Choroid plexus epithelial cell (primary cell): ENCODE measurements at regions not wholly inside any gene's neighbourhood (a gene's known extent, or its start where the extent isn't known, plus 50 kb on each side); places are given as distances from the start of the nearest gene placed in this dataset.

Experiments used
- DNase-seq: peaks from one replicate; pipeline ENCODE4 v3.0.0-alpha.2; 2010; ENCODE audit warnings: low read depth
- H3K4me3 ChIP-seq: 2 replicates; pipeline ENCODE4 v1.5.1; 2011; ENCODE audit warnings: low read depth, mild to moderate bottlenecking, control low read depth, low read length, moderate library complexity
- TF ChIP-seq, protein P1 (sequence below): conservative IDR thresholded peaks from 2 replicates; pipeline ENCODE4 v1.5.1; 2011; ENCODE audit warnings: low read depth, mild to moderate bottlenecking, control low read depth, inconsistent platforms, low read length, moderate library complexity

DNA sequence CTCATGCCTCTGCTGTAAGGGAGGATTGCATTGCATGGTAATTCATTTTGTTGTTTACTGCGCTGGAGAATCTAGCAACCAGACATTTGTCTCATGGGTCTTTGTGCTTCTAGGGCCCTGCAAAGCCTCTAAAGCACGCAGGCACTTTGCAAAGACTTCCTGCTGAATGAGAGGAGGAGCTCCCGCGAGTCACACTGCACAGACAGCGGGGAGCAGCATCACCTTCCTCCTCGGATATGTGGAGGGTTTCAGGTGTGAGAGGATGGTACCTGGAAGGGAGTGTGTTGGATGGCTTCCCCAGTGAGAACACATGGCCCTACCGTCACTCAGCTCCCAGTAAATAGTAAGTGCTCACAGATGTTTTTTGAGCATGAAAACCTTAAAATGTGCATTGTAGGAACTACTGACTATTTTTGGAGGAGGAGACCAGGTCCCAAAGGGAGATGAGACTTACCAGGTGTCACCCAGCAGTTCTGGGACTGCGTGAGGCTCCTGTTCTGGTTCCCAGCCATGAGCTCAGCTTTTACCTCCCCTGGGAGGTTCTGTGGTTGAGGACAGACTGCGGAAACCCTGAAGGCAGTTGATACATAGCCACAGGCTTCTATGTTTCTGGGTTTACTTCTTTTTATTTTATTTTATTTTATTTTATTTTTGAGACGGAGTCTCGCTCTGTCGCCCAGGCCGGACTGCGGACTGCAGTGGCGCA, 278.0 kb downstream of the FGF9 start:
- TF ChIP-seq, protein P1, sequence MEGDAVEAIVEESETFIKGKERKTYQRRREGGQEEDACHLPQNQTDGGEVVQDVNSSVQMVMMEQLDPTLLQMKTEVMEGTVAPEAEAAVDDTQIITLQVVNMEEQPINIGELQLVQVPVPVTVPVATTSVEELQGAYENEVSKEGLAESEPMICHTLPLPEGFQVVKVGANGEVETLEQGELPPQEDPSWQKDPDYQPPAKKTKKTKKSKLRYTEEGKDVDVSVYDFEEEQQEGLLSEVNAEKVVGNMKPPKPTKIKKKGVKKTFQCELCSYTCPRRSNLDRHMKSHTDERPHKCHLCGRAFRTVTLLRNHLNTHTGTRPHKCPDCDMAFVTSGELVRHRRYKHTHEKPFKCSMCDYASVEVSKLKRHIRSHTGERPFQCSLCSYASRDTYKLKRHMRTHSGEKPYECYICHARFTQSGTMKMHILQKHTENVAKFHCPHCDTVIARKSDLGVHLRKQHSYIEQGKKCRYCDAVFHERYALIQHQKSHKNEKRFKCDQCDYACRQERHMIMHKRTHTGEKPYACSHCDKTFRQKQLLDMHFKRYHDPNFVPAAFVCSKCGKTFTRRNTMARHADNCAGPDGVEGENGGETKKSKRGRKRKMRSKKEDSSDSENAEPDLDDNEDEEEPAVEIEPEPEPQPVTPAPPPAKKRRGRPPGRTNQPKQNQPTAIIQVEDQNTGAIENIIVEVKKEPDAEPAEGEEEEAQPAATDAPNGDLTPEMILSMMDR, result no peak
- no peak for DNase-seq
- H3K4me3 ChIP-seq, result no peak overlapping the region

GRCh38 chr13:21949818-21950429, 279.1 kb downstream of the FGF9 start:
- DNase-seq, result no peak
- no peak overlapping the region for H3K4me3 ChIP-seq
- TF ChIP-seq, protein P1, result no peak

DNA sequence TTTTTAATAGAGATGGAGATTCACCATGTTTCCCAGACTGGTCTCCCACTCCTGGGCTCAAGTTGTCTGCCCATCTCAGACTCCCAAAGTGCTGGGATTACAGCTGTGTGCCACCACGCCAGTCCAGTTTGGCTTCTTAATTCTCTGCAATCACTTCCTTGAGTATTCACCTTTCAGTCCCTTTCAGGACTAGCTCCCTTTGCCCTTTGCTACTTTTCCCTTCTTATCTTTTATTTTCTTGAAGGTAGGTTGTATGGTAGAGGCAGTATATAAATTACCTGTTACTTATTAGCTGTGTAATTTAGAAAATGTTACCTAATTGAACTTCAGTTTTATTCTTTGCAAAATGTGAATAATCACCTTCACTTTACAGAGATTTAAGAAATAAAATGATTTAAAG, 285.8 kb downstream of the FGF9 start:
- TF ChIP-seq, protein P1, result no peak
- no peak overlapping the region for H3K4me3 ChIP-seq
- DNase-seq, result no peak

GRCh38 chr13:21957833-21958232, 287.0 kb downstream of the FGF9 start:
- no peak for DNase-seq
- TF ChIP-seq, protein P1, result no peak
- H3K4me3 ChIP-seq, result no peak overlapping the region

- H3K4me3 ChIP-seq, result no peak overlapping the region
- TF ChIP-seq, protein P1, result no peak
- DNase-seq, result no peak
Observed at GRCh38 chr13:21960108-21960507, 289.2 kb downstream of the FGF9 start.

GRCh38 chr13:21964686-21965085, 293.8 kb downstream of the FGF9 start:
- H3K4me3 ChIP-seq, result no peak overlapping the region
- TF ChIP-seq, protein P1, result no peak
- DNase-seq, result no peak

DNA sequence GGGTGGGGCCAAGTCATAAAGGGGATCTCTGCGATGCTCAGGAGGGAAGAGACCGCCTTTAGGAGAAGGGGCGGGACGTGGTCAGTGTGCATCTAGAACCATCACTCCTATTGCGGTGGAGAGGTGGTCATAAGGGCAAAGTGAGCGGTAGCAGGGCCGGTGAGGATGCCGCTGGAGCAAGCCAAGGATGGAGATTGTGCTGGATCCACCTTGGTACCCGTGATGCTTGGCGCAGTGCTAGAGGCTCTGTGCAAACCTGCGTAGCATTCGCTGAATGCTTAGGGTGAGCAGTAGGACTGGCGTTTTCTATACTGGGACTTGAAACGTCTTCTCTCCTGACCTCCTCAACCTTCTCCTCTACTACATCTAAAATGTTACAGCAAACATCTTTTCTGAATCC, 294.2 kb downstream of the FGF9 start:
- no peak for DNase-seq
- TF ChIP-seq, protein P1, result no peak
- H3K4me3 ChIP-seq, result no peak overlapping the region
